C4-2B (cell line): ENCODE measurements at regions not wholly inside any gene's neighbourhood (a gene's known extent, or its start where the extent isn't known, plus 50 kb on each side); places are given as distances from the start of the nearest gene placed in this dataset.

ENCODE experiments used
- CTCF ChIP-seq: fragments of 450-650 bp; conservative IDR thresholded peaks from 2 replicates; pipeline ENCODE4 v1.5.1; 2017; ENCODE audit warnings: mild to moderate bottlenecking
- ZFX ChIP-seq: fragments of 450-650 bp; IDR thresholded peaks from 2 replicates; pipeline ENCODE4 v1.6.1; 2017

- TF ChIP-seq CTCF = no peak
- TF ChIP-seq ZFX = no peak
These were observed 236.2 kb upstream of the PREP start for GRCh38 chr6:105639124-105639523.
